GM12892 (cell line): ENCODE measurements at regions not wholly inside any gene's neighbourhood (a gene's known extent, or its start where the extent isn't known, plus 50 kb on each side); places are given as distances from the start of the nearest gene placed in this dataset.

Source experiments
- POLR2A ChIP-seq: IDR thresholded peaks from 2 replicates; pipeline ENCODE4 v1.6.1; 2011; ENCODE audit warnings: low read depth, low read length, control low read depth
- POLR2AphosphoS5 ChIP-seq: IDR thresholded peaks from 2 replicates; pipeline ENCODE4 v1.6.1; 2011; ENCODE audit warnings: low read depth, low read length, control low read depth
- TAF1 ChIP-seq: IDR thresholded peaks from 2 replicates; pipeline ENCODE4 v1.6.1; 2011; ENCODE audit warnings: low read depth, mild to moderate bottlenecking, control low read depth, low read length, borderline replicate concordance

DNA sequence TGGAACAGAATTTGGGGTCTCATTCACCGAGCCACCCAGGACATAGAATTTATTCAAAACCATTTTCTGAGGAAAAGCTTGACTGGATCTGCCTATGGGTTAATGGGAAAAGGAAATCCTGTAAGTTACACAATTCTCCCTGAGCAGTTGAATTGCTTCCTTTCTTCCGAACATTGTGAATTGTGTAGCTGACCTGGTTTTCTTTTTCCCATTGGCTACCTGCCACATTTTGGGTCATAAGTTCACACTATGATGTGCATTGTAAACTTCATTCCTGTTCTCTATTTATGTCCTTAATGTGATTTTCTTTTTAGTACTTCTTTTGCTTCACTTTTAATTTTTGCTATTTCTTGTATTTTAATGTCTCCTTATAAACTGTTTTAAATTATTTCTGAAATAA, 386.0 kb upstream of the LRRC3B start:
- no peak for TF ChIP-seq POLR2A
- TF ChIP-seq POLR2AphosphoS5, result no peak
- TF ChIP-seq TAF1, result no peak
